NCI-H82 (cell line): ENCODE measurements at regions not wholly inside any gene's neighbourhood (a gene's known extent, or its start where the extent isn't known, plus 50 kb on each side); places are given as distances from the start of the nearest gene placed in this dataset.
"Not testable (repeated sequence)": the region's sequence is repeated elsewhere in the genome, so short reads cannot be mapped to it uniquely, and the experiment has no call there.

Experiments
- DNase-seq: peaks from one replicate; lab custom pipeline; 2025; lab: John Stamatoyannopoulos, UW

GRCh38 chr17:70447588-70447987, 278.3 kb downstream of the KCNJ2 start:
- no peak for DNase-seq

GRCh38 chr17:70453075-70453474, 283.7 kb downstream of the KCNJ2 start:
- not testable (repeated sequence) for DNase-seq

GRCh38 chr17:70454377-70454776, 285.0 kb downstream of the KCNJ2 start:
- no peak for DNase-seq

GRCh38 chr17:70454908-70455307, 285.6 kb downstream of the KCNJ2 start:
- DNase-seq = no peak

- DNase-seq = no peak
These were observed 295.7 kb downstream of the KCNJ2 start for GRCh38 chr17:70464995-70465394.

GRCh38 chr17:70468661-70469060, 299.3 kb downstream of the KCNJ2 start:
- no peak for DNase-seq

- no peak for DNase-seq
These were observed 303.7 kb downstream of the KCNJ2 start for GRCh38 chr17:70473049-70473448.

GRCh38 chr17:70476368-70476767, 307.0 kb downstream of the KCNJ2 start:
- DNase-seq = no peak

GRCh38 chr17:70478902-70479301, 309.6 kb downstream of the KCNJ2 start:
- DNase-seq = no peak

GRCh38 chr17:70479779-70480178, 310.4 kb downstream of the KCNJ2 start:
- DNase-seq = no peak

- DNase-seq = no peak
These were observed 314.3 kb downstream of the KCNJ2 start for GRCh38 chr17:70483624-70484023.

GRCh38 chr17:70484050-70484449, 314.7 kb downstream of the KCNJ2 start:
- DNase-seq = no peak

- DNase-seq = no peak
These were observed 315.2 kb downstream of the KCNJ2 start for GRCh38 chr17:70484496-70484895.

- DNase-seq = no peak
These were observed 323.0 kb downstream of the KCNJ2 start for GRCh38 chr17:70492368-70492767.

GRCh38 chr17:70493277-70493874, 324.0 kb downstream of the KCNJ2 start:
- DNase-seq = no peak

- DNase-seq = no peak
These were observed 329.3 kb downstream of the KCNJ2 start for GRCh38 chr17:70498631-70499030.

GRCh38 chr17:70499067-70499786, 329.9 kb downstream of the KCNJ2 start:
- DNase-seq = peak; percentile 12

- DNase-seq = no peak
These were observed 334.1 kb downstream of the KCNJ2 start for GRCh38 chr17:70503449-70503848.

GRCh38 chr17:70510288-70510687, 341.0 kb downstream of the KCNJ2 start:
- DNase-seq = no peak

GRCh38 chr17:70517816-70518215, 348.5 kb downstream of the KCNJ2 start:
- no peak for DNase-seq

- DNase-seq = no peak
These were observed 350.0 kb downstream of the KCNJ2 start for GRCh38 chr17:70519300-70519699.

- DNase-seq = no peak
These were observed 351.1 kb downstream of the KCNJ2 start for GRCh38 chr17:70520447-70520846.

- no peak for DNase-seq
These were observed 351.6 kb downstream of the KCNJ2 start for GRCh38 chr17:70520956-70521355.

- no peak for DNase-seq
These were observed 352.5 kb downstream of the KCNJ2 start for GRCh38 chr17:70521821-70522256.
